ENCODE measurements at regions not wholly inside any gene's neighbourhood (a gene's known extent, or its start where the extent isn't known, plus 50 kb on each side); places are given as distances from the start of the nearest gene placed in this dataset.

DNA sequence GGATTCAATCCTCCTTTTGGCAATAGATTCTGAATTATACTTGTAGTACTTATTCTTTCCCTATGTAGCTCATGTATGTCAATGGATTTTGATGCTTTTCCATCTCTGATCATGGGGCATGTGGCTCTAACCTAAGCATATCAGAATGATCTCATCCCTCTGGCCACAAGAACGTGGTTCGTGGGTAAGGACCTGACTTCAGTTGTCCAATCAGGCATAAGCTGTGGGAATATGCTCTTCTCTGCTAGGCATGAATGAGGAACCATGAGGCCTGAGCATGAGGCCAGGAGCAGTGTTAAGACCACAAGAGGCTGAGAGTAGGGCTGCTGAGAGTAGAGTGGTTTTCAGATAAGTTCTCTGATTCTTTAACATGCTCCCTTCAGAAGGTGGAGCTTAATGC lies 292.4 kb upstream of the TSHZ3 start:
- no peak for TF ChIP-seq ESRRG (CRISPR knock-in tag; IDR thresholded peaks at IDR 0.05)
- no peak for TF ChIP-seq GLIS3 (CRISPR knock-in tag; IDR thresholded peaks at IDR 0.05)
- no peak for TF ChIP-seq ZFP3 (CRISPR knock-in tag; IDR thresholded peaks at IDR 0.05)
- no peak for TF ChIP-seq BACH2 (CRISPR knock-in tag; IDR thresholded peaks at IDR 0.05; ENCODE audit: borderline replicate concordance)
- TF ChIP-seq PPARA (CRISPR knock-in tag; IDR thresholded peaks at IDR 0.05; ENCODE audit: borderline replicate concordance): no peak
- TF ChIP-seq, protein P1, sequence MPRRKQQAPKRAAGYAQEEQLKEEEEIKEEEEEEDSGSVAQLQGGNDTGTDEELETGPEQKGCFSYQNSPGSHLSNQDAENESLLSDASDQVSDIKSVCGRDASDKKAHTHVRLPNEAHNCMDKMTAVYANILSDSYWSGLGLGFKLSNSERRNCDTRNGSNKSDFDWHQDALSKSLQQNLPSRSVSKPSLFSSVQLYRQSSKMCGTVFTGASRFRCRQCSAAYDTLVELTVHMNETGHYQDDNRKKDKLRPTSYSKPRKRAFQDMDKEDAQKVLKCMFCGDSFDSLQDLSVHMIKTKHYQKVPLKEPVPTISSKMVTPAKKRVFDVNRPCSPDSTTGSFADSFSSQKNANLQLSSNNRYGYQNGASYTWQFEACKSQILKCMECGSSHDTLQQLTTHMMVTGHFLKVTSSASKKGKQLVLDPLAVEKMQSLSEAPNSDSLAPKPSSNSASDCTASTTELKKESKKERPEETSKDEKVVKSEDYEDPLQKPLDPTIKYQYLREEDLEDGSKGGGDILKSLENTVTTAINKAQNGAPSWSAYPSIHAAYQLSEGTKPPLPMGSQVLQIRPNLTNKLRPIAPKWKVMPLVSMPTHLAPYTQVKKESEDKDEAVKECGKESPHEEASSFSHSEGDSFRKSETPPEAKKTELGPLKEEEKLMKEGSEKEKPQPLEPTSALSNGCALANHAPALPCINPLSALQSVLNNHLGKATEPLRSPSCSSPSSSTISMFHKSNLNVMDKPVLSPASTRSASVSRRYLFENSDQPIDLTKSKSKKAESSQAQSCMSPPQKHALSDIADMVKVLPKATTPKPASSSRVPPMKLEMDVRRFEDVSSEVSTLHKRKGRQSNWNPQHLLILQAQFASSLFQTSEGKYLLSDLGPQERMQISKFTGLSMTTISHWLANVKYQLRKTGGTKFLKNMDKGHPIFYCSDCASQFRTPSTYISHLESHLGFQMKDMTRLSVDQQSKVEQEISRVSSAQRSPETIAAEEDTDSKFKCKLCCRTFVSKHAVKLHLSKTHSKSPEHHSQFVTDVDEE (CRISPR knock-in tag; IDR thresholded peaks at IDR 0.05): no peak
- no peak for TF ChIP-seq ISL1 (CRISPR knock-in tag; IDR thresholded peaks at IDR 0.05)
- no peak for TF ChIP-seq CSDC2 (CRISPR knock-in tag; IDR thresholded peaks at IDR 0.05)
- no peak for TF ChIP-seq ZFP30 (CRISPR knock-in tag; IDR thresholded peaks at IDR 0.05)
- TF ChIP-seq ZNF565 (CRISPR knock-in tag; conservative IDR thresholded peaks at IDR 0.05; ENCODE audit: low read depth): no peak
- no peak for TF ChIP-seq SNAI2 (CRISPR knock-in tag; IDR thresholded peaks at IDR 0.05)
- TF ChIP-seq, protein P2, sequence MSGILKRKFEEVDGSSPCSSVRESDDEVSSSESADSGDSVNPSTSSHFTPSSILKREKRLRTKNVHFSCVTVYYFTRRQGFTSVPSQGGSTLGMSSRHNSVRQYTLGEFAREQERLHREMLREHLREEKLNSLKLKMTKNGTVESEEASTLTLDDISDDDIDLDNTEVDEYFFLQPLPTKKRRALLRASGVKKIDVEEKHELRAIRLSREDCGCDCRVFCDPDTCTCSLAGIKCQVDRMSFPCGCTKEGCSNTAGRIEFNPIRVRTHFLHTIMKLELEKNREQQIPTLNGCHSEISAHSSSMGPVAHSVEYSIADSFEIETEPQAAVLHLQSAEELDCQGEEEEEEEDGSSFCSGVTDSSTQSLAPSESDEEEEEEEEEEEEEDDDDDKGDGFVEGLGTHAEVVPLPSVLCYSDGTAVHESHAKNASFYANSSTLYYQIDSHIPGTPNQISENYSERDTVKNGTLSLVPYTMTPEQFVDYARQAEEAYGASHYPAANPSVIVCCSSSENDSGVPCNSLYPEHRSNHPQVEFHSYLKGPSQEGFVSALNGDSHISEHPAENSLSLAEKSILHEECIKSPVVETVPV (CRISPR knock-in tag; IDR thresholded peaks at IDR 0.05): no peak
- no peak for TF ChIP-seq TCF4 (CRISPR knock-in tag; IDR thresholded peaks at IDR 0.05; ENCODE audit: borderline replicate concordance)
- TF ChIP-seq RARB (CRISPR knock-in tag; IDR thresholded peaks at IDR 0.05): no peak
- TF ChIP-seq, protein P3, sequence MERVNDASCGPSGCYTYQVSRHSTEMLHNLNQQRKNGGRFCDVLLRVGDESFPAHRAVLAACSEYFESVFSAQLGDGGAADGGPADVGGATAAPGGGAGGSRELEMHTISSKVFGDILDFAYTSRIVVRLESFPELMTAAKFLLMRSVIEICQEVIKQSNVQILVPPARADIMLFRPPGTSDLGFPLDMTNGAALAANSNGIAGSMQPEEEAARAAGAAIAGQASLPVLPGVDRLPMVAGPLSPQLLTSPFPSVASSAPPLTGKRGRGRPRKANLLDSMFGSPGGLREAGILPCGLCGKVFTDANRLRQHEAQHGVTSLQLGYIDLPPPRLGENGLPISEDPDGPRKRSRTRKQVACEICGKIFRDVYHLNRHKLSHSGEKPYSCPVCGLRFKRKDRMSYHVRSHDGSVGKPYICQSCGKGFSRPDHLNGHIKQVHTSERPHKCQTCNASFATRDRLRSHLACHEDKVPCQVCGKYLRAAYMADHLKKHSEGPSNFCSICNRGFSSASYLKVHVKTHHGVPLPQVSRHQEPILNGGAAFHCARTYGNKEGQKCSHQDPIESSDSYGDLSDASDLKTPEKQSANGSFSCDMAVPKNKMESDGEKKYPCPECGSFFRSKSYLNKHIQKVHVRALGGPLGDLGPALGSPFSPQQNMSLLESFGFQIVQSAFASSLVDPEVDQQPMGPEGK (CRISPR knock-in tag; IDR thresholded peaks at IDR 0.05; ENCODE audit: borderline replicate concordance): no peak
- ATAC-seq: no peak

DNA sequence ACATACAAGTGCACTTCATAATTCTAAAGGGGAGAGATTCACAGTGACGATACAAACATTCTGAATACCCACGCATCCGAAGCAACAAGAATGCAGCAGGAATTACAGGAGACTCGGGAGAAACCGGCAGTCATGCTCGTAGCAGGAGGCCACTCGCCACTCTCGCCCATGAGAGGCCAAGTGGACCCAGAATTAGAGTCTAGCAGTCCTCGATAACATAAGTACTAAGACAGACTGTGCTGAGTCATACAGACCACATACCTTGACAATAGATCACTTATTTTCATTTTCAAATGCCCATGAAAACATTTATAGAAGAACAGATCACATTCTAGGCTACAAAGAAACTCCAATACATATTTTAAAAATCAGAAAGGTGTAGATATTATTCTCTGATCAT lies 299.1 kb upstream of the TSHZ3 start:
- no peak for ATAC-seq
- TF ChIP-seq ZNF565 (CRISPR knock-in tag; conservative IDR thresholded peaks at IDR 0.05; ENCODE audit: low read depth) (no peak), ISL1 (CRISPR knock-in tag; IDR thresholded peaks at IDR 0.05) (no peak), SNAI2 (CRISPR knock-in tag; IDR thresholded peaks at IDR 0.05) (no peak), ZNF70 (CRISPR knock-in tag; IDR thresholded peaks at IDR 0.05) (no peak), TOX (CRISPR knock-in tag; IDR thresholded peaks at IDR 0.05; ENCODE audit: borderline replicate concordance) (no peak), ZC3H10 (CRISPR knock-in tag; IDR thresholded peaks at IDR 0.05) (no peak), ZNF8 (CRISPR knock-in tag; IDR thresholded peaks at IDR 0.05) (no peak)
- TF ChIP-seq, protein P4, sequence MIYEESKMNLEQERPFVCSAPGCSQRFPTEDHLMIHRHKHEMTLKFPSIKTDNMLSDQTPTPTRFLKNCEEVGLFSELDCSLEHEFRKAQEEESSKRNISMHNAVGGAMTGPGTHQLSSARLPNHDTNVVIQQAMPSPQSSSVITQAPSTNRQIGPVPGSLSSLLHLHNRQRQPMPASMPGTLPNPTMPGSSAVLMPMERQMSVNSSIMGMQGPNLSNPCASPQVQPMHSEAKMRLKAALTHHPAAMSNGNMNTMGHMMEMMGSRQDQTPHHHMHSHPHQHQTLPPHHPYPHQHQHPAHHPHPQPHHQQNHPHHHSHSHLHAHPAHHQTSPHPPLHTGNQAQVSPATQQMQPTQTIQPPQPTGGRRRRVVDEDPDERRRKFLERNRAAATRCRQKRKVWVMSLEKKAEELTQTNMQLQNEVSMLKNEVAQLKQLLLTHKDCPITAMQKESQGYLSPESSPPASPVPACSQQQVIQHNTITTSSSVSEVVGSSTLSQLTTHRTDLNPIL (CRISPR knock-in tag; IDR thresholded peaks at IDR 0.05; ENCODE audit: low read depth): no peak
- TF ChIP-seq, protein P1 (CRISPR knock-in tag; IDR thresholded peaks at IDR 0.05): no peak
- TF ChIP-seq, protein P3 (CRISPR knock-in tag; IDR thresholded peaks at IDR 0.05; ENCODE audit: borderline replicate concordance): no peak
- TF ChIP-seq, protein P2 (CRISPR knock-in tag; IDR thresholded peaks at IDR 0.05): no peak
